Stimulated activated CD4-positive, alpha-beta T cell treated with anti-CD3 and anti-CD28 coated beads, Interleukin-4, amount 100 ng/mL, for 1 hour (primary cell): ENCODE measurements at regions not wholly inside any gene's neighbourhood (a gene's known extent, or its start where the extent isn't known, plus 50 kb on each side); places are given as distances from the start of the nearest gene placed in this dataset.
"Not testable (repeated sequence)": the region's sequence is repeated elsewhere in the genome, so short reads cannot be mapped to it uniquely, and the experiment has no call there.

ENCODE experiments used
- DNase-seq: peaks from one replicate; pipeline ENCODE4 v3.0.0-alpha.2; 2020

DNA sequence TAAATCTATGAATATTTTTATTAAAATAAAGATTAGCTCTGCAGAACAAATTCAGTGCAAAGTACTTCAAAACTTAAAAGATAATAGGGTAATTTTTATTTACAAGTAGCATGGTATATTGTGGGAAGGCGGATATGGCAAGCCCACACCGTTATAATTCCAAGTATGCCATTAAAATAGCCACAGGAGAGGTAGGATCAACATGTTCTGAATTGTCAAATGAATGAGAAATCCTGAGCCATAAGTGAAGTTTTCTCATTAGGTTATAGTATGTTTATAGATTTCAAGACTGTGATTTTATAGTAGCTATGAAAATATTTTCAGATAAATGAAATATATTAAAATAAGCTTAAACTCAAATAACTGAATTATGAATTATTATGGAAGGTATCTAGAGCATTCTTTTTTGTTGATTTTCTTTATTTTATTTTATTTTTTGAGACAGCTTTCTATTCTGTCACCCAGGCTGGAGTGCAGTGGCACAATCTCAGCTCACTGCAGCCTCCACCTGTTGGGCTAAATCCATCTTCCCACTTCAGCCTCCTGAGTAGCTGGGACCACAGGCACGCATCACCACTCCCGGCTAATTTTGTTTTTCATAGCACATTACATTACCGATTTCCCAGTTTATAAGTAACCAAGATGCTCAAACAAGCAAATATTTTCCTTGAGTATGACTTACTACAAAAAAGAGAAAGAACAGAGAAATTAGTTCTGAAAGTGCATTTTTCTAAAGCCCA lies 956.6 kb downstream of the GATA3 start:
- DNase-seq, result no peak

DNA sequence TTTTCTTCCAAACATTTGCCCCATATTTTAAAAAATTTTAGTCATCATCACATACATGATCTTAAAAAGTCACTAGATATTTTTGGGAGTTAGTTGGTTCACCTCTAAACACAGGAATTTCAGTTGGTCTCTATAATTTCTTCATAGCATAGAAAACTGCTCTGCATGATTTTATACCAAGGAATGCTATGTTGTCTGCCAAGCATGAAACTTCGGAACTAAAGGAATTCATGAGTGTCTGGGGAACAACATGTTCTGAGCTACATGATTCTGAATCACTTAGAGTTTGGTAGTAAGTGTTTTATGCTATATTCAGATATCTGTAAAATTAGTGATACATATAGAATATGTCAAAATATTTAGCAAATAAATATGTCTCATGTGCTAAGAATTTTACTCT lies 957.8 kb downstream of the GATA3 start:
- DNase-seq, result no peak

GRCh38 chr10:9015005-9015404 lies 960.5 kb downstream of the GATA3 start:
- no peak for DNase-seq

GRCh38 chr10:9015447-9015846 lies 961.0 kb downstream of the GATA3 start:
- DNase-seq, result no peak

- no peak for DNase-seq
These were observed 962.4 kb downstream of the GATA3 start for GRCh38 chr10:9016930-9017329.

DNA sequence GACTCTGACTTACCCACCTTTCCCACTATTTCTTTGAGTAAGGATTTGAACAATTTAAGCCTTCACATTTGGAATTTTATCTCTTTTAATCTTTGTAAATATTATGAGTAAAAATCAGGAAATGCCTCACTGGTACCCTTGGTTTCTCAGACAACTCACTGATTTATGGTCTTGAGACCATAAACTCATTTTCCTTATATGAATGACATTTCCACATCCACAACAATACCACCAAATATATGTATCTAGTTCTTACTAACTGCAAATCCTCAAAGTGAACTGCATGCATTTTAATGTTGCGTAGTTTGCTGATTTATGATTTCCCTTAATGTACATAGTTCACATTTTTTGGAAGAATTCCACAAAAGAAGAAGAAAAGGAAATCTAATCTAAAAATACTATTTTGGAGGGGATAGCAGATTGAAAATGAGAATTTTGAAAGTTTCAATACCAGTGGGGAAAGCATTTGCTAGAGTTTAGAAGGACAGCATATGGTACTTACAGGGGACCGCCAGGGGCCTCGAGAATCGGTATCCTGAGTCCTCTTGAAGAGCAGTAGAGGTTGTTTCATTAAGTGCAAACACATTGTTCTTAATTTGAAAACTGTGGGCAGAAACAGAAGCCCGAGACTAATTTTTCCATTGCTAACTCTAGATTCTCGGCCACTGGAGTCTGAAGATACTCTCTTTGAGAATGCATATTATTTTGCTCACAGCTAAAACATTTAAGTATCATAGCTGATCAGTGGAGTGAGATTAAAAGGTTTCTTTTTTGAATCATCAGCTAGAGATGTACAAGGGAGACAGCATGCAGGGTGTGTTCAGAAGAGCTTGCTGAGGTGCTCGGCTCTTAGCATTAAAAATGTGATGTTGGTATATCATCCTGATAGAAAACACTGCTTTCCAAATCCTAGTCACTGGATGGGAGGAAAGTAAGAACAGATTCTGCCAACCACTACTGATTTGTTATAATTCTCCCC lies 964.0 kb downstream of the GATA3 start:
- no peak for DNase-seq

DNA sequence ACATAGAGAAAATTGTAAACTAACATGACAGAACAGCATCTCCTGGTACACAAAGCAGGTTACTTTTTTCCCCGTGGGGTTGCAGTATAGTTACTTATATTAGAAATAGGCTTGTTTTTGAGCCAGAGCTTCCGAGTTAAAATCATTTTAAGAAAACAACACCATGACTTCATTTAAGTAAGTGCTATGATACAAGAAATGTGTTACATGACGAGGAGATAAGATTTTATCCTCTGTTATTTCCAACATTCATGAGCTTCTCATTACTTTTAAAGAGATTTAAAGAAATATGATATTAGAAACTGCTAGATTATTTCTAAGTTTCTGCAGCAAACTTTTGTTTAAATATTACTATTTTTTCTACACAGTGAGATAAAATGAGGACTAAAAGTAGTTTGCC lies 968.7 kb downstream of the GATA3 start:
- no peak for DNase-seq

- DNase-seq, result no peak
These were observed 969.7 kb downstream of the GATA3 start for GRCh38 chr10:9024210-9024609.

DNA sequence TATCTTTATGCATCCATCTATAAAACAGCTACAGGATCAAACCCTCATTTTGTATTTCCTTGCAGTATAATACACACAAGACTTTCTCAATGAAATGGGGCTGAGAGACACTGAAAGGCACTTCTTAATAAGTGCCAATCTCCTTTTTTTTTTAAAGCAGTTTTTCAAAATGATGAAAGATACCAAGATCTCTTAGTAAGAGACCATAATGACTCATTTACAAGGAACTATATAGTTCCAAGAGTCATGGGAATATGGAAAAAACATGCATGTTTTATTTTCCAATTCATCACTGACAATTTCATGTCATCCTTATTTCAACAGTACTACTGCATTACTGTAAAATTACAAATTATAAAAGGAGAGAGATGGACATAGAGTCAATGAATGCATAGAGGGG lies 973.7 kb downstream of the GATA3 start:
- DNase-seq, result no peak

GRCh38 chr10:9035355-9035754 lies 980.9 kb downstream of the GATA3 start:
- no peak for DNase-seq

DNA sequence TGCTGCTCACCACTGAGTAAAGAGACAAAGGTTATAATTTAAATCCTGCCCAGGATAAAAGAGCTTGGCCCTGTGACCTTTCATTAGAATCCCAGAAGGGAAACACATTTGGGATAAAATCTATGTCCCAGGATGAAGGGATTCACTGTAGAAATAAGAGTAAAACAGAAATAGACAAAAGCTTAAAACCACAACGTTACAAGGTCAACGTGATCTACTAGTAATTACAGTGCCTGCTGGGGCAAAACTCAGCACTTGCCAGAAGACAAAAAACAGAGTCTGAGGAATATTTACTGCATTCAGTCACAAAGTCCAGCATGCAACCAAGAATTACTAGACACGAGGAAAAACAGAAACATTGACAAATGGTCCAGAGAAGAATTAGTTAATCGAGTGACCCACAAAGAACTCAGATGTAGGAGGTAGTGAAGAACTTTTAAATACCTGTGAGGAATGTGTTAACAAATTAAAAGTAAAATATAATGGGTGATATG lies 982.3 kb downstream of the GATA3 start:
- DNase-seq, result no peak

DNA sequence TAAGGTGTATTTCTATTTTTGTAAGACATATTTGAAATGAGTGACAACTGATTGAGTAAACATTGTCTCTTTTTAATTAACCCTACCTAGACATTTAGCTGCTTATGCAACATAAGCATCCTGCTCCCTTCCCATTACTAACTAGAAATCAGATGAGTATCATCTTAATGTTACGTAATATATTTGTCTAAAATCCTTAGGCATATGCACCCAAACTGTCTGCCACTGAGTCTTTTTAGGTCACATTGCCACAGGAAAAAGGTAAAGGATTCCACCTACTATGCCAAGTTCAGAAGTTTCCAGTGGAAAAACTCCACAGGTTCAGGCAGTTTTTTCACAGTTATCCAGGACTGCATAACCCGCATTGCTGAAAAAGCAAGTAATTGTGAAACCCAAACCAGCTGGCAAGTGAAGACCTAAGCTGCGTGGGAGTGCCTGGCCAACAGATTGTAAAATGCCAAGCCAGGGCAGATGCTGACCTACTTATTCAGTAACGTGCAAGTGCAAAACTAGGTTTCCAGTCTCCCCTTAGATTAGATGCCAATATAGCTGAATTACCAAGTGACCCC lies 983.7 kb downstream of the GATA3 start:
- no peak for DNase-seq

GRCh38 chr10:9043466-9043865 lies 989.0 kb downstream of the GATA3 start:
- no peak for DNase-seq

- DNase-seq, result no peak
These were observed 990.8 kb downstream of the GATA3 start for GRCh38 chr10:9045311-9045710.

- DNase-seq, result no peak
These were observed 997.0 kb downstream of the GATA3 start for GRCh38 chr10:9051328-9051974.

DNA sequence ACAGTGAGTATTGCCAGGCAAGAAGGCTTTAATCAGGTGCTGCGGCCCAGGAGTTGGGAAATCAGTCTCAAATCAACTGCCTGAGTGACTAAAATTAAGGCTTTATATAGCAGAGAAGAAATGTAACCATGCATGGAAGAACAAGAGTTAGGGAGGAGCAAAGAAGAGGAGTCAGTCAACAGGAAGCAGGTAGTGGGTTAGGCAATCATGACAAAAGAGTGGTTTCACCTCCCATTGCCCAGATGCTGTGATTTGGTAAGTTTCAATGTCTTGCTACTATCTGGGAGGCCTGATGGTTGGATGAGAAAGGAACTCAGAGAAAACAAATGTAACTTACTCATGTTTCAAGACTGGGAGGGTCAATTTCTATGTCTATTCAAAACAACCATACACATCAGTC lies 998.3 kb downstream of the GATA3 start:
- no peak for DNase-seq

DNA sequence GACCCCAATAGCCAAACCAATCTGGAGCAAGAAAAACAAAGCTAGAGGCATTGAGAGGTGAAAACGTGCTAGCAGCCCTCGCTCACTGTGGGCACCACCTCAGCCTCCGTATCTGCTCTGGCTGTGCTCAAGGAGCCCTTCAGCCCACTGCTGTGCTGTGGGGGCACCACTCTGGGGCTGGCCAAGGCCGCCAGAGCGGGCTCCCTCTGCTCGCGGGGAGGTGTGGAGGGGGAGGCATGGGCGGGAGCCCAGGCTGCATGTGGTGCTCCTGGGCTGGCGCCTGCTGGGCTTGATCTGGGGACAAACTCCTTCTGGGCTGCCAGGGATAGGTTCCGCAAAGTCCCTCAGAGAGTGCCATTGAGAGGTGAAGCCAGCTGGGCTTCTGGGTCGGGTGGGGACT lies 1002.0 kb downstream of the GATA3 start:
- no peak for DNase-seq

GRCh38 chr10:9057293-9057692 lies 1002.8 kb downstream of the GATA3 start:
- DNase-seq, result not testable (repeated sequence)

- no peak for DNase-seq
These were observed 1005.8 kb downstream of the GATA3 start for GRCh38 chr10:9060314-9060713.

GRCh38 chr10:9061871-9062270 lies 1007.4 kb downstream of the GATA3 start:
- DNase-seq, result no peak

GRCh38 chr10:9066152-9066551 lies 1011.7 kb downstream of the GATA3 start:
- no peak for DNase-seq

- no peak for DNase-seq
These were observed 1013.5 kb downstream of the GATA3 start for GRCh38 chr10:9068003-9068402.

- no peak for DNase-seq
These were observed 1014.6 kb downstream of the GATA3 start for GRCh38 chr10:9069136-9069535.
